ENCODE measurements at regions not wholly inside any gene's neighbourhood (a gene's known extent, or its start where the extent isn't known, plus 50 kb on each side); places are given as distances from the start of the nearest gene placed in this dataset.
A peak's percentile ranks its signal among the peaks of the same experiment; 100 is the strongest.

- no peaks in the 10 kb centered on the region for H3K36me3 Mint-ChIP-seq
- no peak overlapping the region for H3K4me3 Mint-ChIP-seq
- peaks cover 0 to 4% (median 0%) of the 10 kb centered on the region in 3 donors for H3K27me3 Mint-ChIP-seq (ENCODE audit: low read depth in 3 of 3)
- no peaks in the 10 kb centered on the region for H3K4me1 Mint-ChIP-seq
- H3K27ac Mint-ChIP-seq, result no peak overlapping the region
- H3K9me3 Mint-ChIP-seq, result peaks cover 0 to 9% (median 2%) of the 10 kb centered on the region in 6 donors
- DNase-seq, result no peak
These were observed 439.4 kb downstream of the CCDC91 start for GRCh38 chr12:28629691-28630090.

- H3K9me3 Mint-ChIP-seq, result peaks cover 0 to 6% (median 3%) of the 10 kb centered on the region in 6 donors
- H3K27me3 Mint-ChIP-seq (ENCODE audit: low read depth in 3 of 3), result peaks cover 0 to 4% (median 0%) of the 10 kb centered on the region in 3 donors
- no peak overlapping the region for H3K27ac Mint-ChIP-seq
- no peak overlapping the region for H3K4me3 Mint-ChIP-seq
- no peak for DNase-seq
- no peaks in the 10 kb centered on the region for H3K36me3 Mint-ChIP-seq
- H3K4me1 Mint-ChIP-seq, result no peaks in the 10 kb centered on the region
These were observed 441.6 kb downstream of the CCDC91 start for GRCh38 chr12:28631831-28632230.

GRCh38 chr12:28640519-28640918, 450.3 kb downstream of the CCDC91 start:
- Mint-ChIP-seq H3K9me3 (peaks cover 0 to 11% (median 4%) of the 10 kb centered on the region in 6 donors), H3K4me3 (peak overlapping the region in 2 of 5 donors; percentile 36 to 55), H3K27ac (peak overlapping the region in 4 of 6 donors; percentile 14 to 66 (median 56)), H3K27me3 (ENCODE audit: low read depth in 3 of 3) (no peaks in the 10 kb centered on the region), H3K4me1 (peaks cover 8 to 21% of the 10 kb centered on the region in 2 donors), H3K36me3 (peaks cover 0 to 3% (median 0%) of the 10 kb centered on the region in 3 donors)
- no peak for DNase-seq

GRCh38 chr12:28645436-28645835, 455.2 kb downstream of the CCDC91 start:
- no peaks in the 10 kb centered on the region for H3K27me3 Mint-ChIP-seq (ENCODE audit: low read depth in 3 of 3)
- no peak overlapping the region for H3K4me3 Mint-ChIP-seq
- DNase-seq, result no peak
- H3K4me1 Mint-ChIP-seq, result peaks cover 0 to 9% of the 10 kb centered on the region in 2 donors
- no peak overlapping the region for H3K27ac Mint-ChIP-seq
- no peaks in the 10 kb centered on the region for H3K36me3 Mint-ChIP-seq
- H3K9me3 Mint-ChIP-seq, result peaks cover 0 to 6% (median 0%) of the 10 kb centered on the region in 6 donors

- Mint-ChIP-seq H3K36me3 (no peaks in the 10 kb centered on the region), H3K4me1 (peaks cover 0 to 4% of the 10 kb centered on the region in 2 donors), H3K9me3 (peaks cover 0 to 6% (median 0%) of the 10 kb centered on the region in 6 donors), H3K27ac (no peak overlapping the region), H3K4me3 (no peak overlapping the region), H3K27me3 (ENCODE audit: low read depth in 3 of 3) (no peaks in the 10 kb centered on the region)
- no peak for DNase-seq
These were observed 455.6 kb downstream of the CCDC91 start for GRCh38 chr12:28645891-28646290.

GRCh38 chr12:28650906-28651305, 460.6 kb downstream of the CCDC91 start:
- no peaks in the 10 kb centered on the region for H3K4me1 Mint-ChIP-seq
- no peaks in the 10 kb centered on the region for H3K36me3 Mint-ChIP-seq
- H3K9me3 Mint-ChIP-seq, result peaks cover 0 to 14% (median 5%) of the 10 kb centered on the region in 6 donors
- no peak overlapping the region for H3K27ac Mint-ChIP-seq
- H3K4me3 Mint-ChIP-seq, result no peak overlapping the region
- H3K27me3 Mint-ChIP-seq (ENCODE audit: low read depth in 3 of 3), result no peaks in the 10 kb centered on the region
- no peak for DNase-seq

- Mint-ChIP-seq H3K27me3 (ENCODE audit: low read depth in 3 of 3) (no peaks in the 10 kb centered on the region), H3K9me3 (peaks cover 0 to 14% (median 5%) of the 10 kb centered on the region in 6 donors), H3K36me3 (no peaks in the 10 kb centered on the region), H3K27ac (no peak overlapping the region), H3K4me1 (no peaks in the 10 kb centered on the region), H3K4me3 (no peak overlapping the region)
- no peak for DNase-seq
These were observed 462.0 kb downstream of the CCDC91 start for GRCh38 chr12:28652239-28652638.

GRCh38 chr12:28681980-28682379, 467.1 kb upstream of the FAR2 start:
- Mint-ChIP-seq H3K27me3 (ENCODE audit: low read depth in 3 of 3) (peaks cover 0 to 4% (median 0%) of the 10 kb centered on the region in 3 donors), H3K4me1 (no peaks in the 10 kb centered on the region), H3K4me3 (no peak overlapping the region), H3K9me3 (peaks cover 2 to 21% (median 8%) of the 10 kb centered on the region in 6 donors), H3K36me3 (no peaks in the 10 kb centered on the region), H3K27ac (no peak overlapping the region)
- no peak for DNase-seq

- Mint-ChIP-seq H3K27ac (no peak overlapping the region), H3K9me3 (peaks cover 0 to 24% (median 8%) of the 10 kb centered on the region in 6 donors), H3K4me1 (no peaks in the 10 kb centered on the region), H3K27me3 (ENCODE audit: low read depth in 3 of 3) (peaks cover 0 to 4% (median 0%) of the 10 kb centered on the region in 3 donors), H3K36me3 (no peaks in the 10 kb centered on the region), H3K4me3 (no peak overlapping the region)
- no peak for DNase-seq
These were observed 465.7 kb upstream of the FAR2 start for GRCh38 chr12:28683366-28683765.

- Mint-ChIP-seq H3K4me1 (no peaks in the 10 kb centered on the region), H3K27me3 (ENCODE audit: low read depth in 3 of 3) (peaks cover 0 to 1% (median 0%) of the 10 kb centered on the region in 3 donors), H3K9me3 (peaks cover 0 to 20% (median 4%) of the 10 kb centered on the region in 6 donors), H3K36me3 (no peaks in the 10 kb centered on the region), H3K4me3 (no peak overlapping the region), H3K27ac (no peak overlapping the region)
- no peak for DNase-seq
These were observed 459.5 kb upstream of the FAR2 start for GRCh38 chr12:28689398-28690175.

GRCh38 chr12:28693565-28694219, 455.4 kb upstream of the FAR2 start:
- Mint-ChIP-seq H3K27me3 (ENCODE audit: low read depth in 3 of 3) (no peaks in the 10 kb centered on the region), H3K4me1 (no peaks in the 10 kb centered on the region), H3K9me3 (peaks cover 0 to 8% (median 1%) of the 10 kb centered on the region in 6 donors), H3K36me3 (no peaks in the 10 kb centered on the region), H3K4me3 (no peak overlapping the region), H3K27ac (no peak overlapping the region)
- DNase-seq, result no peak

GRCh38 chr12:28698553-28698952, 450.5 kb upstream of the FAR2 start:
- Mint-ChIP-seq H3K9me3 (peaks cover 0 to 10% (median 3%) of the 10 kb centered on the region in 6 donors), H3K27ac (no peak overlapping the region), H3K4me3 (no peak overlapping the region), H3K4me1 (no peaks in the 10 kb centered on the region), H3K27me3 (ENCODE audit: low read depth in 3 of 3) (peaks cover 0 to 1% (median 0%) of the 10 kb centered on the region in 3 donors), H3K36me3 (peaks cover 0 to 2% (median 0%) of the 10 kb centered on the region in 3 donors)
- no peak for DNase-seq

- DNase-seq, result no peak
- Mint-ChIP-seq H3K27ac (no peak overlapping the region), H3K9me3 (peaks cover 2 to 10% (median 5%) of the 10 kb centered on the region in 6 donors), H3K36me3 (peaks cover 0 to 3% (median 0%) of the 10 kb centered on the region in 3 donors), H3K27me3 (ENCODE audit: low read depth in 3 of 3) (peaks cover 0 to 1% (median 0%) of the 10 kb centered on the region in 3 donors), H3K4me1 (no peaks in the 10 kb centered on the region), H3K4me3 (no peak overlapping the region)
These were observed 450.0 kb upstream of the FAR2 start for GRCh38 chr12:28699029-28699428.

- DNase-seq, result no peak
- Mint-ChIP-seq H3K4me1 (no peaks in the 10 kb centered on the region), H3K36me3 (peaks cover 0 to 3% (median 0%) of the 10 kb centered on the region in 3 donors), H3K27me3 (ENCODE audit: low read depth in 3 of 3) (peaks cover 0 to 1% (median 0%) of the 10 kb centered on the region in 3 donors), H3K27ac (no peak overlapping the region), H3K4me3 (no peak overlapping the region), H3K9me3 (peaks cover 0 to 14% (median 9%) of the 10 kb centered on the region in 6 donors)
These were observed 448.9 kb upstream of the FAR2 start for GRCh38 chr12:28700161-28700560.
